Colon (tissue), 2 donors: ENCODE measurements at regions not wholly inside any gene's neighbourhood (a gene's known extent, or its start where the extent isn't known, plus 50 kb on each side); places are given as distances from the start of the nearest gene placed in this dataset.
"Not testable (repeated sequence)": the region's sequence is repeated elsewhere in the genome, so short reads cannot be mapped to it uniquely, and the experiment has no call there.

ENCODE experiments used
- FAIRE-seq: peaks from 2 replicates; lab custom pipeline; 2012; peaks lifted over from hg19 to GRCh38; lab: Jason Lieb, UNC
- donor health status: control.
- donor health status: control.

GRCh38 chr5:124021066-124021641 lies 509.2 kb downstream of the CSNK1G3 start:
- no peak for FAIRE-seq

GRCh38 chr5:124017321-124017720 lies 505.3 kb downstream of the CSNK1G3 start:
- FAIRE-seq: not testable (repeated sequence)

- no peak for FAIRE-seq
Observed at GRCh38 chr5:124007675-124008398, 495.9 kb downstream of the CSNK1G3 start.

GRCh38 chr5:124001036-124001615 lies 489.1 kb downstream of the CSNK1G3 start:
- no peak for FAIRE-seq

GRCh38 chr5:124000538-124000937 lies 488.6 kb downstream of the CSNK1G3 start:
- no peak for FAIRE-seq

- FAIRE-seq: no peak
Observed at GRCh38 chr5:123997462-123998215, 485.7 kb downstream of the CSNK1G3 start.

- no peak for FAIRE-seq
Observed at GRCh38 chr5:123997064-123997461, 485.1 kb downstream of the CSNK1G3 start.

GRCh38 chr5:123992641-123993040 lies 480.7 kb downstream of the CSNK1G3 start:
- FAIRE-seq: no peak

GRCh38 chr5:123987956-123988355 lies 476.0 kb downstream of the CSNK1G3 start:
- FAIRE-seq: no peak

GRCh38 chr5:123976379-123977033 lies 464.5 kb downstream of the CSNK1G3 start:
- FAIRE-seq: no peak

- not testable (repeated sequence) for FAIRE-seq
Observed at GRCh38 chr5:123975521-123975920, 463.5 kb downstream of the CSNK1G3 start.

- FAIRE-seq: no peak
Observed at GRCh38 chr5:123966781-123967180, 454.8 kb downstream of the CSNK1G3 start.

GRCh38 chr5:123965626-123966025 lies 453.6 kb downstream of the CSNK1G3 start:
- FAIRE-seq: no peak

GRCh38 chr5:123964884-123965283 lies 452.9 kb downstream of the CSNK1G3 start:
- no peak for FAIRE-seq

- FAIRE-seq: no peak
Observed at GRCh38 chr5:123960526-123960925, 448.5 kb downstream of the CSNK1G3 start.

GRCh38 chr5:123951582-123951977 lies 439.6 kb downstream of the CSNK1G3 start:
- no peak for FAIRE-seq

- no peak for FAIRE-seq
Observed at GRCh38 chr5:123950701-123951581, 439.0 kb downstream of the CSNK1G3 start.

- FAIRE-seq: no peak
Observed at GRCh38 chr5:123949807-123950340, 437.9 kb downstream of the CSNK1G3 start.

- no peak for FAIRE-seq
Observed at GRCh38 chr5:123949043-123949804, 437.2 kb downstream of the CSNK1G3 start.

- FAIRE-seq: no peak
Observed at GRCh38 chr5:123947797-123948196, 435.8 kb downstream of the CSNK1G3 start.
